ENCODE measurements at regions not wholly inside any gene's neighbourhood (a gene's known extent, or its start where the extent isn't known, plus 50 kb on each side); places are given as distances from the start of the nearest gene placed in this dataset.

DNA sequence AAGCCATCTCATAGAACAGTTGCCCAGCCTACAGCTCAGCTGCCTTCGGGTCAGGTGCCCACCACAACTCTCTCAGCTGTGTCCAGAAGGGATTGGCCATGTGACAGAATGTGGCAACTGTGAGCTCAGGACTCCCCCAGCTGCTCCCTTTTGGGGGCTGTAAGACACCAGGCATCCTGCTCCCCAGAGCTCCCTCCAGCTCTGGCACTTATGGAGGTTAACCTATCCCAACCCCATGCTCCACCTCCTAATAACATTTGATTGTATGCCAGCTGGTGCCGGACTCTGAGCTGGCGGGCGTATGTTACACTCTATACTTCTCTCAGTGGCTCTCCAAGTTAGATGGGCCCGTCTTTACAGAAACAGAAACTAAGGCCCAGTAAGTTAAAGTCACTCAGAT lies 222.8 kb downstream of the FAM43A start:
- TF ChIP-seq, protein P1, sequence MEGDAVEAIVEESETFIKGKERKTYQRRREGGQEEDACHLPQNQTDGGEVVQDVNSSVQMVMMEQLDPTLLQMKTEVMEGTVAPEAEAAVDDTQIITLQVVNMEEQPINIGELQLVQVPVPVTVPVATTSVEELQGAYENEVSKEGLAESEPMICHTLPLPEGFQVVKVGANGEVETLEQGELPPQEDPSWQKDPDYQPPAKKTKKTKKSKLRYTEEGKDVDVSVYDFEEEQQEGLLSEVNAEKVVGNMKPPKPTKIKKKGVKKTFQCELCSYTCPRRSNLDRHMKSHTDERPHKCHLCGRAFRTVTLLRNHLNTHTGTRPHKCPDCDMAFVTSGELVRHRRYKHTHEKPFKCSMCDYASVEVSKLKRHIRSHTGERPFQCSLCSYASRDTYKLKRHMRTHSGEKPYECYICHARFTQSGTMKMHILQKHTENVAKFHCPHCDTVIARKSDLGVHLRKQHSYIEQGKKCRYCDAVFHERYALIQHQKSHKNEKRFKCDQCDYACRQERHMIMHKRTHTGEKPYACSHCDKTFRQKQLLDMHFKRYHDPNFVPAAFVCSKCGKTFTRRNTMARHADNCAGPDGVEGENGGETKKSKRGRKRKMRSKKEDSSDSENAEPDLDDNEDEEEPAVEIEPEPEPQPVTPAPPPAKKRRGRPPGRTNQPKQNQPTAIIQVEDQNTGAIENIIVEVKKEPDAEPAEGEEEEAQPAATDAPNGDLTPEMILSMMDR (conservative IDR thresholded peaks at IDR 0.05; ENCODE audit: low read depth in 2 of 2): no peak
- TF ChIP-seq EZH2phosphoT487 (IDR thresholded peaks at IDR 0.05; ENCODE audit: unreplicated experiment) (no peak), EZH2 (IDR thresholded peaks at IDR 0.05; ENCODE audit: low read depth, unreplicated experiment) (no peak), ETS1 (IDR thresholded peaks at IDR 0.05) (no peak), POLR2AphosphoS5 (IDR thresholded peaks at IDR 0.05; ENCODE audit: low read depth) (no peak), JUNB (IDR thresholded peaks at IDR 0.05; ENCODE audit: unreplicated experiment) (no peak), REST (IDR thresholded peaks at IDR 0.05; ENCODE audit: unreplicated experiment) (no peak)

Data from GM23338 (cell line).